HG02938 (cell line): ENCODE measurements at regions not wholly inside any gene's neighbourhood (a gene's known extent, or its start where the extent isn't known, plus 50 kb on each side); places are given as distances from the start of the nearest gene placed in this dataset.
"Not testable (repeated sequence)": the region's sequence is repeated elsewhere in the genome, so short reads cannot be mapped to it uniquely, and the experiment has no call there.

Experiments used
- ATAC-seq: cut with Tn5 transposase; IDR thresholded peaks from one replicate; pipeline ENCODE4 v1.9.1; 2021; ENCODE audit warnings: mild to moderate bottlenecking, moderate library complexity; ENCODE audit not compliant: unreplicated experiment

- ATAC-seq: no peak
These were observed 155.5 kb upstream of the MOCS2 start for GRCh38 chr5:53265043-53265442.

GRCh38 chr5:53268241-53268640, 158.7 kb upstream of the MOCS2 start:
- not testable (repeated sequence) for ATAC-seq

GRCh38 chr5:53275666-53276065, 166.1 kb upstream of the MOCS2 start:
- ATAC-seq: no peak

- no peak for ATAC-seq
These were observed 167.3 kb upstream of the MOCS2 start for GRCh38 chr5:53276825-53277224.

GRCh38 chr5:53277491-53277890, 167.9 kb upstream of the MOCS2 start:
- no peak for ATAC-seq

GRCh38 chr5:53287573-53287972, 178.0 kb upstream of the MOCS2 start:
- no peak for ATAC-seq

- ATAC-seq: no peak
These were observed 179.0 kb upstream of the MOCS2 start for GRCh38 chr5:53288511-53288910.

GRCh38 chr5:53291047-53291446, 181.5 kb upstream of the MOCS2 start:
- ATAC-seq: no peak

- no peak for ATAC-seq
These were observed 182.0 kb upstream of the MOCS2 start for GRCh38 chr5:53291528-53291927.

- no peak for ATAC-seq
These were observed 181.6 kb upstream of the FST start for GRCh38 chr5:53298841-53299240.

GRCh38 chr5:53302529-53302928, 177.9 kb upstream of the FST start:
- ATAC-seq: no peak

GRCh38 chr5:53303105-53303504, 177.3 kb upstream of the FST start:
- no peak for ATAC-seq

GRCh38 chr5:53305316-53305715, 175.1 kb upstream of the FST start:
- ATAC-seq: not testable (repeated sequence)

GRCh38 chr5:53309653-53310052, 170.8 kb upstream of the FST start:
- no peak for ATAC-seq

GRCh38 chr5:53311681-53312080, 168.7 kb upstream of the FST start:
- ATAC-seq: no peak

GRCh38 chr5:53313145-53313544, 167.3 kb upstream of the FST start:
- no peak for ATAC-seq

- ATAC-seq: no peak
These were observed 162.1 kb upstream of the FST start for GRCh38 chr5:53318303-53318702.

- no peak for ATAC-seq
These were observed 161.1 kb upstream of the FST start for GRCh38 chr5:53319315-53319714.

GRCh38 chr5:53321073-53321472, 159.4 kb upstream of the FST start:
- no peak for ATAC-seq

- ATAC-seq: no peak
These were observed 158.7 kb upstream of the FST start for GRCh38 chr5:53321721-53322120.

- no peak for ATAC-seq
These were observed 158.2 kb upstream of the FST start for GRCh38 chr5:53322257-53322656.

GRCh38 chr5:53323511-53323910, 156.9 kb upstream of the FST start:
- ATAC-seq: no peak

- ATAC-seq: peak; percentile 84
These were observed 156.3 kb upstream of the FST start for GRCh38 chr5:53323943-53324642.
